Caco-2 (cell line): ENCODE measurements at regions not wholly inside any gene's neighbourhood (a gene's known extent, or its start where the extent isn't known, plus 50 kb on each side); places are given as distances from the start of the nearest gene placed in this dataset.

Experiments used
- BruUV-seq: library from RNA; stranded (reverse); fragments of 400-500 nt; replicated peaks from 2 replicates; lab custom pipeline; 2021; lab: Mats Ljungman, UMichigan
- CTCF ChIA-PET: fragments of 300-600 bp; sonication (Branson Sonifier 250); formaldehyde crosslinking; loops from one replicate; lab custom pipeline; 2022; ENCODE audit warnings: antibody characterized with exemption; lab: Charles Lee
- POLR2A ChIA-PET: fragments of 300-600 bp; sonication (Branson Sonifier 250); formaldehyde crosslinking; loops from one replicate; lab custom pipeline; 2022; ENCODE audit warnings: antibody characterized with exemption; lab: Charles Lee
- DNase-seq, 2 experiments: peaks; one replicate each; pipeline versions ENCODE4 v3.0.0 to v3.0.0-alpha.2; 2020 to 2022
- H3K27me3 ChIP-seq: replicated peaks from 2 replicates; pipeline ENCODE4 v1.6.0; 2011; ENCODE audit warnings: low read length; ENCODE audit not compliant: control insufficient read depth, insufficient read depth
- H3K36me3 ChIP-seq: 2 replicates; pipeline ENCODE4 v1.5.1; 2011; ENCODE audit warnings: low read length; ENCODE audit not compliant: control insufficient read depth, insufficient read depth
- H3K4me1 ChIP-seq: fragments of 250-450 bp; sonication (Bioruptor Pico); 2 replicates; pipeline ENCODE4 v1.5.1; 2020; ENCODE audit warnings: mild to moderate bottlenecking
- H3K4me3 ChIP-seq: 2 replicates; pipeline ENCODE4 v1.5.1; 2011; ENCODE audit warnings: low read depth, mild to moderate bottlenecking, control low read depth, low read length
- H3K9me3 ChIP-seq: fragments of 250-450 bp; sonication (Bioruptor Pico); 2 replicates; pipeline ENCODE4 v1.5.1; 2020; ENCODE audit warnings: mild to moderate bottlenecking, moderate library complexity
- H3K27ac Mint-ChIP-seq: one replicate; pipeline ENCODE4 v1.8.0; 2022; ENCODE audit warnings: mixed read lengths; ENCODE audit not compliant: unreplicated experiment
- H3K27me3 Mint-ChIP-seq: one replicate; pipeline ENCODE4 v1.8.0; 2022; ENCODE audit warnings: mixed read lengths; ENCODE audit not compliant: insufficient read depth, unreplicated experiment
- H3K36me3 Mint-ChIP-seq: one replicate; pipeline ENCODE4 v1.8.0; 2022; ENCODE audit warnings: mild to moderate bottlenecking, mixed read lengths; ENCODE audit not compliant: insufficient read depth, unreplicated experiment
- H3K4me1 Mint-ChIP-seq: one replicate; pipeline ENCODE4 v1.8.0; 2022; ENCODE audit warnings: low read depth, mixed read lengths; ENCODE audit not compliant: unreplicated experiment
- H3K4me3 Mint-ChIP-seq: one replicate; pipeline ENCODE4 v1.8.0; 2022; ENCODE audit warnings: mild to moderate bottlenecking, moderate library complexity, mixed read lengths; ENCODE audit not compliant: unreplicated experiment
- H3K9me3 Mint-ChIP-seq: one replicate; pipeline ENCODE4 v1.8.0; 2022; ENCODE audit warnings: mixed read lengths; ENCODE audit not compliant: unreplicated experiment
- CTCF ChIP-seq, 2 experiments: fragments of 200-600 bp in 1 of 2; IDR thresholded peaks; 1 replicate in 1 of 2; 2 replicates in 1 of 2; pipeline versions ENCODE4 v1.5.1 to v1.8.0; 2011 to 2022; ENCODE audit warnings: antibody characterized with exemption in 1 of 2, control low read depth in 1 of 2, inconsistent platforms in 1 of 2, low read depth in 1 of 2, low read length in 1 of 2, mild to moderate bottlenecking in 1 of 2, moderate library complexity in 1 of 2; ENCODE audit not compliant: insufficient read depth in 1 of 2, severe bottlenecking in 1 of 2, unreplicated experiment in 1 of 2
- intact Hi-C: fragments of 100-400 bp; cut with micrococcal nuclease; formaldehyde crosslinking; loops from one replicate; pipeline ENCODE4 v1.10.0; 2022; ENCODE audit not compliant: unreplicated experiment

- Histone ChIP-seq H3K9me3 (0 out of 2 replicates have a peak, but pooled peaks cover 6% of the 10 kb centered on the region), H3K27me3 (no peaks in the 10 kb centered on the region), H3K36me3 (no peaks in the 10 kb centered on the region), H3K4me1 (no peaks in the 10 kb centered on the region), H3K4me3 (no peak overlapping the region)
- CTCF ChIA-PET = interaction anchor here (0.6 to 2.5 kb wide), 5 partner anchors 16 to 95 kb away, joined by 3 to 11 read pairs (median 4); no protein-coding TSS in a partner anchor
- Mint-ChIP-seq H3K4me1 (no peaks in the 10 kb centered on the region), H3K27me3 (no peaks in the 10 kb centered on the region), H3K27ac (no peak overlapping the region), H3K36me3 (peaks cover 18% of the 10 kb centered on the region), H3K4me3 (no peak overlapping the region), H3K9me3 (peaks cover 27% of the 10 kb centered on the region)
- no peak for DNase-seq
- no TSS peak for BruUV-seq
- TF ChIP-seq CTCF (IDR thresholded peaks at IDR 0.05; ENCODE audit: insufficient read depth in 1 of 2, low read depth in 1 of 2, low read length in 1 of 2, severe bottlenecking in 1 of 2, unreplicated experiment in 1 of 2) = no peak
- POLR2A ChIA-PET = interaction anchor here (0.5 kb wide), 1 partner anchor 85 kb away, joined by 19 read pairs; no protein-coding TSS in a partner anchor
- intact Hi-C loops = loop anchor here (2.0 kb wide), 1 partner anchor 37 kb away; no protein-coding TSS in a partner anchor
Observed at GRCh38 chr10:117441812-117442443, 66.7 kb upstream of the PDZD8 start.

GRCh38 chr10:117441361-117441760, 66.1 kb upstream of the PDZD8 start:
- intact Hi-C loops = no loop called here
- POLR2A ChIA-PET = no interaction called here
- DNase-seq = no peak
- no peak for TF ChIP-seq CTCF (IDR thresholded peaks at IDR 0.05; ENCODE audit: insufficient read depth in 1 of 2, low read depth in 1 of 2, low read length in 1 of 2, severe bottlenecking in 1 of 2, unreplicated experiment in 1 of 2)
- peaks cover 23% of the 10 kb centered on the region for H3K9me3 Mint-ChIP-seq
- Histone ChIP-seq H3K27me3 (no peaks in the 10 kb centered on the region), H3K36me3 (no peaks in the 10 kb centered on the region), H3K4me1 (no peaks in the 10 kb centered on the region), H3K4me3 (no peak overlapping the region), H3K9me3 (0 out of 2 replicates have a peak, but pooled peaks cover 6% of the 10 kb centered on the region)
- no TSS peak for BruUV-seq
- H3K4me3 Mint-ChIP-seq = no peak overlapping the region
- H3K27me3 Mint-ChIP-seq = no peaks in the 10 kb centered on the region
- CTCF ChIA-PET = interaction anchor here (2.5 kb wide), 1 partner anchor 20 kb away, joined by 11 read pairs; no protein-coding TSS in a partner anchor
- H3K27ac Mint-ChIP-seq = no peak overlapping the region
- peaks cover 16% of the 10 kb centered on the region for H3K36me3 Mint-ChIP-seq
- no peaks in the 10 kb centered on the region for H3K4me1 Mint-ChIP-seq

GRCh38 chr10:117439243-117439912, 64.1 kb upstream of the PDZD8 start:
- DNase-seq = no peak
- intact Hi-C loops = no loop called here
- CTCF ChIA-PET = interaction anchor here (0.7 kb wide), 1 partner anchor 86 kb away, joined by 9 read pairs; no protein-coding TSS in a partner anchor
- no peaks in the 10 kb centered on the region for H3K4me1 ChIP-seq
- no peaks in the 10 kb centered on the region for H3K27me3 ChIP-seq
- H3K36me3 Mint-ChIP-seq = peaks cover 12% of the 10 kb centered on the region
- H3K4me1 Mint-ChIP-seq = no peaks in the 10 kb centered on the region
- H3K9me3 ChIP-seq = 0 out of 2 replicates have a peak, but pooled peaks cover 6% of the 10 kb centered on the region
- no peak overlapping the region for H3K4me3 ChIP-seq
- TF ChIP-seq CTCF (IDR thresholded peaks at IDR 0.05; ENCODE audit: insufficient read depth in 1 of 2, low read depth in 1 of 2, low read length in 1 of 2, severe bottlenecking in 1 of 2, unreplicated experiment in 1 of 2) = no peak
- no TSS peak for BruUV-seq
- H3K9me3 Mint-ChIP-seq = peaks cover 5% of the 10 kb centered on the region
- H3K27me3 Mint-ChIP-seq = no peaks in the 10 kb centered on the region
- no peaks in the 10 kb centered on the region for H3K36me3 ChIP-seq
- POLR2A ChIA-PET = no interaction called here
- H3K27ac Mint-ChIP-seq = no peak overlapping the region
- H3K4me3 Mint-ChIP-seq = no peak overlapping the region
